ENCODE measurements at regions not wholly inside any gene's neighbourhood (a gene's known extent, or its start where the extent isn't known, plus 50 kb on each side); places are given as distances from the start of the nearest gene placed in this dataset.

GRCh38 chr2:84194181-84194580 is 264.9 kb downstream of the SUCLG1 start:
- intact Hi-C loops (cut with micrococcal nuclease; ENCODE audit: unreplicated experiment), result no loop called here
- 34% methylated on average over 2 of the region's 2 CpGs for WGBS (ENCODE audit: insufficient coverage, insufficient replicate concordance, low lambda C conversion rate, missing lambda C conversion rate)
- Histone ChIP-seq H3K9ac (ENCODE audit: control insufficient read depth, insufficient read depth, low read length) (no peak overlapping the region), H2AFZ (ENCODE audit: control insufficient read depth, low read depth, low read length) (no peak overlapping the region), H3K79me2 (ENCODE audit: control insufficient read depth, insufficient read depth, low read length) (no peaks in the 10 kb centered on the region), H3K9me3 (replicated peaks; ENCODE audit: control insufficient read depth, insufficient read depth, low read length) (no peaks in the 10 kb centered on the region), H4K20me1 (ENCODE audit: control insufficient read depth, insufficient read depth) (no peaks in the 10 kb centered on the region), H3K36me3 (ENCODE audit: control insufficient read depth in 2 of 2, insufficient read depth in 2 of 2, low read length in 1 of 2) (no peaks in the 10 kb centered on the region), H3K27ac (ENCODE audit: control insufficient read depth, insufficient read depth) (no peak overlapping the region), H3K27me3 (replicated peaks in 1 of 2; ENCODE audit: control insufficient read depth in 2 of 2, insufficient read depth in 2 of 2, low read length in 1 of 2) (no peaks in the 10 kb centered on the region), H3K4me1 (ENCODE audit: control insufficient read depth, insufficient read depth, low read length) (no peaks in the 10 kb centered on the region), H3K4me3 (no peak overlapping the region), H3K4me2 (ENCODE audit: control insufficient read depth, insufficient read depth) (no peak overlapping the region)
- ChIA-PET SMC1A (ENCODE audit: uncharacterized antibody, unreplicated experiment) (no interaction called here), POLR2A (no interaction called here), RAD21 (ENCODE audit: unreplicated experiment) (no interaction called here), CTCF (interaction anchor here (0.8 kb wide), 1 partner anchor 13 kb away, joined by 3 read pairs; no protein-coding TSS in a partner anchor)
- TF ChIP-seq, protein P1, sequence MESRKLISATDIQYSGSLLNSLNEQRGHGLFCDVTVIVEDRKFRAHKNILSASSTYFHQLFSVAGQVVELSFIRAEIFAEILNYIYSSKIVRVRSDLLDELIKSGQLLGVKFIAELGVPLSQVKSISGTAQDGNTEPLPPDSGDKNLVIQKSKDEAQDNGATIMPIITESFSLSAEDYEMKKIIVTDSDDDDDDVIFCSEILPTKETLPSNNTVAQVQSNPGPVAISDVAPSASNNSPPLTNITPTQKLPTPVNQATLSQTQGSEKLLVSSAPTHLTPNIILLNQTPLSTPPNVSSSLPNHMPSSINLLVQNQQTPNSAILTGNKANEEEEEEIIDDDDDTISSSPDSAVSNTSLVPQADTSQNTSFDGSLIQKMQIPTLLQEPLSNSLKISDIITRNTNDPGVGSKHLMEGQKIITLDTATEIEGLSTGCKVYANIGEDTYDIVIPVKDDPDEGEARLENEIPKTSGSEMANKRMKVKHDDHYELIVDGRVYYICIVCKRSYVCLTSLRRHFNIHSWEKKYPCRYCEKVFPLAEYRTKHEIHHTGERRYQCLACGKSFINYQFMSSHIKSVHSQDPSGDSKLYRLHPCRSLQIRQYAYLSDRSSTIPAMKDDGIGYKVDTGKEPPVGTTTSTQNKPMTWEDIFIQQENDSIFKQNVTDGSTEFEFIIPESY (IDR thresholded peaks at IDR 0.05), result no peak
- TF ChIP-seq, protein P2, sequence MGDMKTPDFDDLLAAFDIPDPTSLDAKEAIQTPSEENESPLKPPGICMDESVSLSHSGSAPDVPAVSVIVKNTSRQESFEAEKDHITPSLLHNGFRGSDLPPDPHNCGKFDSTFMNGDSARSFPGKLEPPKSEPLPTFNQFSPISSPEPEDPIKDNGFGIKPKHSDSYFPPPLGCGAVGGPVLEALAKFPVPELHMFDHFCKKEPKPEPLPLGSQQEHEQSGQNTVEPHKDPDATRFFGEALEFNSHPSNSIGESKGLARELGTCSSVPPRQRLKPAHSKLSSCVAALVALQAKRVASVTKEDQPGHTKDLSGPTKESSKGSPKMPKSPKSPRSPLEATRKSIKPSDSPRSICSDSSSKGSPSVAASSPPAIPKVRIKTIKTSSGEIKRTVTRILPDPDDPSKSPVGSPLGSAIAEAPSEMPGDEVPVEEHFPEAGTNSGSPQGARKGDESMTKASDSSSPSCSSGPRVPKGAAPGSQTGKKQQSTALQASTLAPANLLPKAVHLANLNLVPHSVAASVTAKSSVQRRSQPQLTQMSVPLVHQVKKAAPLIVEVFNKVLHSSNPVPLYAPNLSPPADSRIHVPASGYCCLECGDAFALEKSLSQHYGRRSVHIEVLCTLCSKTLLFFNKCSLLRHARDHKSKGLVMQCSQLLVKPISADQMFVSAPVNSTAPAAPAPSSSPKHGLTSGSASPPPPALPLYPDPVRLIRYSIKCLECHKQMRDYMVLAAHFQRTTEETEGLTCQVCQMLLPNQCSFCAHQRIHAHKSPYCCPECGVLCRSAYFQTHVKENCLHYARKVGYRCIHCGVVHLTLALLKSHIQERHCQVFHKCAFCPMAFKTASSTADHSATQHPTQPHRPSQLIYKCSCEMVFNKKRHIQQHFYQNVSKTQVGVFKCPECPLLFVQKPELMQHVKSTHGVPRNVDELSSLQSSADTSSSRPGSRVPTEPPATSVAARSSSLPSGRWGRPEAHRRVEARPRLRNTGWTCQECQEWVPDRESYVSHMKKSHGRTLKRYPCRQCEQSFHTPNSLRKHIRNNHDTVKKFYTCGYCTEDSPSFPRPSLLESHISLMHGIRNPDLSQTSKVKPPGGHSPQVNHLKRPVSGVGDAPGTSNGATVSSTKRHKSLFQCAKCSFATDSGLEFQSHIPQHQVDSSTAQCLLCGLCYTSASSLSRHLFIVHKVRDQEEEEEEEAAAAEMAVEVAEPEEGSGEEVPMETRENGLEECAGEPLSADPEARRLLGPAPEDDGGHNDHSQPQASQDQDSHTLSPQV (IDR thresholded peaks at IDR 0.05), result no peak
- no peak for TF ChIP-seq EED (IDR thresholded peaks at IDR 0.05; ENCODE audit: low read depth)
- TF ChIP-seq PAX8 (IDR thresholded peaks at IDR 0.05), result no peak
- no peak for TF ChIP-seq NR2F1 (conservative IDR thresholded peaks at IDR 0.05)
- TF ChIP-seq RELA (IDR thresholded peaks at IDR 0.05; ENCODE audit: borderline replicate concordance, partially characterized antibody), result no peak
- no peak for TF ChIP-seq CHD1 (IDR thresholded peaks at IDR 0.05; ENCODE audit: low read depth, low read length)
- TF ChIP-seq, protein P3, sequence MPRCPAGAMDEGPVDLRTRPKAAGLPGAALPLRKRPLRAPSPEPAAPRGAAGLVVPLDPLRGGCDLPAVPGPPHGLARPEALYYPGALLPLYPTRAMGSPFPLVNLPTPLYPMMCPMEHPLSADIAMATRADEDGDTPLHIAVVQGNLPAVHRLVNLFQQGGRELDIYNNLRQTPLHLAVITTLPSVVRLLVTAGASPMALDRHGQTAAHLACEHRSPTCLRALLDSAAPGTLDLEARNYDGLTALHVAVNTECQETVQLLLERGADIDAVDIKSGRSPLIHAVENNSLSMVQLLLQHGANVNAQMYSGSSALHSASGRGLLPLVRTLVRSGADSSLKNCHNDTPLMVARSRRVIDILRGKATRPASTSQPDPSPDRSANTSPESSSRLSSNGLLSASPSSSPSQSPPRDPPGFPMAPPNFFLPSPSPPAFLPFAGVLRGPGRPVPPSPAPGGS (IDR thresholded peaks at IDR 0.05; ENCODE audit: borderline replicate concordance, insufficient read depth, low read depth, low read length, poor library complexity, severe bottlenecking), result no peak
- TF ChIP-seq BCL11A (IDR thresholded peaks at IDR 0.05; ENCODE audit: low read depth, low read length), result no peak
- TF ChIP-seq CHD2 (IDR thresholded peaks at IDR 0.05; ENCODE audit: borderline replicate concordance, low read depth, low read length), result no peak
- TF ChIP-seq, protein P4, sequence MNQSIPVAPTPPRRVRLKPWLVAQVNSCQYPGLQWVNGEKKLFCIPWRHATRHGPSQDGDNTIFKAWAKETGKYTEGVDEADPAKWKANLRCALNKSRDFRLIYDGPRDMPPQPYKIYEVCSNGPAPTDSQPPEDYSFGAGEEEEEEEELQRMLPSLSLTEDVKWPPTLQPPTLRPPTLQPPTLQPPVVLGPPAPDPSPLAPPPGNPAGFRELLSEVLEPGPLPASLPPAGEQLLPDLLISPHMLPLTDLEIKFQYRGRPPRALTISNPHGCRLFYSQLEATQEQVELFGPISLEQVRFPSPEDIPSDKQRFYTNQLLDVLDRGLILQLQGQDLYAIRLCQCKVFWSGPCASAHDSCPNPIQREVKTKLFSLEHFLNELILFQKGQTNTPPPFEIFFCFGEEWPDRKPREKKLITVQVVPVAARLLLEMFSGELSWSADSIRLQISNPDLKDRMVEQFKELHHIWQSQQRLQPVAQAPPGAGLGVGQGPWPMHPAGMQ (IDR thresholded peaks at IDR 0.05; ENCODE audit: borderline replicate concordance), result no peak
- no peak for TF ChIP-seq YY1 (IDR thresholded peaks at IDR 0.05; ENCODE audit: low read depth, low read length)
- TF ChIP-seq CREB1 (IDR thresholded peaks at IDR 0.05; ENCODE audit: low read depth), result no peak
- no peak for TF ChIP-seq MXI1 (IDR thresholded peaks at IDR 0.05; ENCODE audit: low read depth, low read length)
- no peak for TF ChIP-seq POLR2AphosphoS2 (IDR thresholded peaks at IDR 0.05; ENCODE audit: low read depth, low read length)
- TF ChIP-seq SMARCA5 (IDR thresholded peaks at IDR 0.05), result no peak
- no peak for TF ChIP-seq EP300 (IDR thresholded peaks at IDR 0.05; ENCODE audit: borderline replicate concordance in 1 of 2, control insufficient read depth in 1 of 2, low read depth in 2 of 2, low read length in 2 of 2)
- TF ChIP-seq ZNF274 (IDR thresholded peaks at IDR 0.05; ENCODE audit: insufficient read depth, insufficient read length), result no peak
- no peak for ATAC-seq
- FAIRE-seq, result no peak
- no TSS peak for BruUV-seq (replicated peaks)
- in situ Hi-C loops (cut with MboI), result no loop called here
- DNase-seq (ENCODE audit: low read depth, low spot score), result no peak
